CD4-positive, alpha-beta memory T cell (primary cell): ENCODE measurements at regions not wholly inside any gene's neighbourhood (a gene's known extent, or its start where the extent isn't known, plus 50 kb on each side); places are given as distances from the start of the nearest gene placed in this dataset.

Experiments used
- CTCF ChIA-PET: fragments of 350-600 bp; sonication (Branson Sonifier 250); formaldehyde crosslinking; loops from one replicate; lab custom pipeline; 2021; ENCODE audit warnings: inconsistent platforms; ENCODE audit not compliant: partially characterized antibody; lab: Charles Lee
- POLR2A ChIA-PET: fragments of 350-600 bp; sonication (Branson Sonifier 250); formaldehyde crosslinking; loops from one replicate; lab custom pipeline; 2021; ENCODE audit not compliant: partially characterized antibody; lab: Charles Lee
- DNase-seq, 5 donors: peaks; one replicate each; pipeline versions ENCODE4 v3.0.0 to v3.0.0-alpha.2; 2020 to 2022; ENCODE audit warnings: mixed read lengths in 1 of 5
- H3K27ac ChIP-seq: one replicate; pipeline ENCODE4 v1.7.0; 2013; ENCODE audit warnings: low read depth, low read length
- H3K27me3 ChIP-seq: 2 replicates; pipeline ENCODE4 v1.7.0; 2013; ENCODE audit warnings: mild to moderate bottlenecking, low read length, moderate library complexity; ENCODE audit not compliant: insufficient read depth
- H3K36me3 ChIP-seq: 2 replicates; pipeline ENCODE4 v1.7.0; 2013; ENCODE audit warnings: mild to moderate bottlenecking, low read length, moderate library complexity; ENCODE audit not compliant: insufficient read depth
- H3K4me1 ChIP-seq: 2 replicates; pipeline ENCODE4 v1.7.0; 2013; ENCODE audit warnings: mild to moderate bottlenecking, low read length, moderate library complexity; ENCODE audit not compliant: insufficient read depth
- H3K4me3 ChIP-seq, 2 donors: one replicate each; pipeline ENCODE4 v1.7.0; 2013; ENCODE audit warnings: low read length in 2 of 2, mild to moderate bottlenecking in 1 of 2
- H3K9me3 ChIP-seq, 2 donors: one replicate each; pipeline ENCODE4 v1.7.0; 2013; ENCODE audit warnings: low read length in 2 of 2, control low read depth in 1 of 2; ENCODE audit not compliant: control insufficient read depth in 1 of 2
- H3K27ac Mint-ChIP-seq, 7 donors: one replicate each; pipeline ENCODE4 v1.8.0; 2020 to 2021; ENCODE audit warnings: mixed read lengths in 7 of 7, mild to moderate bottlenecking in 6 of 7, inconsistent platforms in 3 of 7, moderate library complexity in 3 of 7
- H3K27me3 Mint-ChIP-seq, 2 donors: one replicate each; pipeline ENCODE4 v1.8.0; 2020 to 2021; ENCODE audit warnings: mixed read lengths in 2 of 2
- H3K36me3 Mint-ChIP-seq, 2 donors: one replicate each; pipeline ENCODE4 v1.8.0; 2020 to 2021; ENCODE audit warnings: mixed read lengths in 2 of 2, inconsistent platforms in 1 of 2, mild to moderate bottlenecking in 1 of 2
- H3K4me1 Mint-ChIP-seq, 4 donors: one replicate each; pipeline ENCODE4 v1.8.0; 2020 to 2021; ENCODE audit warnings: mixed read lengths in 4 of 4, mild to moderate bottlenecking in 1 of 4
- H3K4me3 Mint-ChIP-seq, 8 donors: one replicate each; pipeline ENCODE4 v1.8.0; 2020 to 2021; ENCODE audit warnings: mixed read lengths in 8 of 8, mild to moderate bottlenecking in 7 of 8, moderate library complexity in 6 of 8, inconsistent platforms in 3 of 8
- H3K9me3 Mint-ChIP-seq, 8 donors: one replicate each; pipeline ENCODE4 v1.8.0; 2020 to 2021; ENCODE audit warnings: mixed read lengths in 8 of 8, mild to moderate bottlenecking in 5 of 8, inconsistent platforms in 3 of 8, moderate library complexity in 1 of 8
- intact Hi-C: fragments of 100-400 bp; cut with micrococcal nuclease; formaldehyde crosslinking; loops from one replicate; pipeline ENCODE4 v1.15.1; 2023

DNA sequence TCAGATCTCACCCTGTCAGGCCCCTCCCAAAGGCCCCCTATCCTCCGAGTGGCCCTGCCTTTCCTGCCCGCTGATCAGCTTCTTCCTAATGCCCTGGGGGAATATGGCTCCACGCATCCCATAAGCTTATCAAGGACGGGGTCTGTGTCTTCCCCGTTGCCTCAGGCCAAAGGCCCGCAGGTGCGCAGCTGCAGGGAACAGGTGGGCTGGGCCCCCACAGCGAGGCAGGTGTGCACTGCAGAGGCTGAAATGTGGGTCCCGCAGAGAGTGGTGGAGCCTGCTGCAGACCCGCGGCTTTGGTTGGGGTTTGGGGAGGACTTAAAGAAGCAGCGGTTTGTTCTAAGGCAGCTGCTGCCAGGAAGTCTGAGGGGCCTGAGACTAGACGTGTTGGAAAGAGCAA, 220.8 kb upstream of the TCERG1L start:
- no peak overlapping the region for H3K27ac ChIP-seq
- POLR2A ChIA-PET = no interaction called here
- Mint-ChIP-seq H3K4me1 (no peaks in the 10 kb centered on the region), H3K27me3 (no peaks in the 10 kb centered on the region), H3K36me3 (no peaks in the 10 kb centered on the region), H3K27ac (no peak overlapping the region), H3K4me3 (peak overlapping the region in 1 of 8 donors; percentile 37), H3K9me3 (peaks cover 0 to 2% (median 0%) of the 10 kb centered on the region in 8 donors)
- intact Hi-C loops = no loop called here
- H3K36me3 ChIP-seq = no peaks in the 10 kb centered on the region
- no peak overlapping the region for H3K4me3 ChIP-seq
- no peaks in the 10 kb centered on the region for H3K27me3 ChIP-seq
- DNase-seq = peak in 1 of 5 donors; percentile 35
- CTCF ChIA-PET = no interaction called here
- H3K4me1 ChIP-seq = no peaks in the 10 kb centered on the region
- H3K9me3 ChIP-seq = no peaks in the 10 kb centered on the region

GRCh38 chr10:131532745-131533341, 221.3 kb upstream of the TCERG1L start:
- ChIA-PET POLR2A (no interaction called here), CTCF (no interaction called here)
- Histone ChIP-seq H3K9me3 (no peaks in the 10 kb centered on the region), H3K27ac (no peak overlapping the region), H3K36me3 (no peaks in the 10 kb centered on the region), H3K4me1 (no peaks in the 10 kb centered on the region), H3K4me3 (no peak overlapping the region), H3K27me3 (no peaks in the 10 kb centered on the region)
- Mint-ChIP-seq H3K36me3 (no peaks in the 10 kb centered on the region), H3K4me3 (no peak overlapping the region), H3K27ac (no peak overlapping the region), H3K4me1 (no peaks in the 10 kb centered on the region), H3K9me3 (peaks cover 0 to 2% (median 0%) of the 10 kb centered on the region in 8 donors), H3K27me3 (no peaks in the 10 kb centered on the region)
- DNase-seq = no peak
- intact Hi-C loops = no loop called here

DNA sequence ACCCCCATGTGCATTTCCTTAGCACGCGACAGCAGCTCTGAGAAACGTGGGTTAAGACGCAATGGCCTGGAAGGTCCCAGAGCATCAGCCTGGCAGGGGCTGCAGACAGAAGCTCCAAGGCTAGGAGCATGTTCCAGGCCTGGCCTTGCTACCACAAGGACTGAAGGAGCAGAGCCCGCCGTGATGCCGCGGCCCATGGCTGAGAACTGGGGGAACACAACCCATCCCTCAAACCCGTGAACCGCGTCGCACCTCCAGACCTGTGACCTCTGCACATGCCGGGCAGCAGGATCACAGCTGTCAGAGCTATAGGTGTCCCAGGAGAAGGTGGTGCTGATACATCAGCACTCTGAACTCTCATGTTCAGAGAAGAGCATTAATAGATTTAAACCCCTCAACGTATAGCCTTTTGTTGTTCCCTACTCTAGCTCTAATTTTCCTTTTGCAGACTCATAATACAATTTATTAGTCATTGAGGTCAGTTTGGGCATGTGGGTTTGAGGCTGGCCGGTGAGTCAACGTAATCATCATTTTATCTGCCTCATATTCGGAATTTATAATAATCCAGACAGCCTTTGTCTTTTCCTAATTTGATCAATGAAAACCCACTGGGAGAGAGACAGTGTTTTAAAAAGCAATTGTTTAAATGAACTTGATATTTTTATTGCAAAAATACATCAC, 222.5 kb upstream of the TCERG1L start:
- intact Hi-C loops = no loop called here
- no peak overlapping the region for H3K27ac ChIP-seq
- ChIA-PET POLR2A (no interaction called here), CTCF (no interaction called here)
- no peaks in the 10 kb centered on the region for H3K36me3 ChIP-seq
- H3K27ac Mint-ChIP-seq = no peak overlapping the region
- H3K27me3 ChIP-seq = no peaks in the 10 kb centered on the region
- no peak overlapping the region for H3K4me3 Mint-ChIP-seq
- peaks cover 0 to 1% (median 0%) of the 10 kb centered on the region in 8 donors for H3K9me3 Mint-ChIP-seq
- no peaks in the 10 kb centered on the region for H3K4me1 Mint-ChIP-seq
- H3K4me1 ChIP-seq = no peaks in the 10 kb centered on the region
- no peaks in the 10 kb centered on the region for H3K9me3 ChIP-seq
- no peak overlapping the region for H3K4me3 ChIP-seq
- DNase-seq = no peak
- no peaks in the 10 kb centered on the region for H3K27me3 Mint-ChIP-seq
- no peaks in the 10 kb centered on the region for H3K36me3 Mint-ChIP-seq

DNA sequence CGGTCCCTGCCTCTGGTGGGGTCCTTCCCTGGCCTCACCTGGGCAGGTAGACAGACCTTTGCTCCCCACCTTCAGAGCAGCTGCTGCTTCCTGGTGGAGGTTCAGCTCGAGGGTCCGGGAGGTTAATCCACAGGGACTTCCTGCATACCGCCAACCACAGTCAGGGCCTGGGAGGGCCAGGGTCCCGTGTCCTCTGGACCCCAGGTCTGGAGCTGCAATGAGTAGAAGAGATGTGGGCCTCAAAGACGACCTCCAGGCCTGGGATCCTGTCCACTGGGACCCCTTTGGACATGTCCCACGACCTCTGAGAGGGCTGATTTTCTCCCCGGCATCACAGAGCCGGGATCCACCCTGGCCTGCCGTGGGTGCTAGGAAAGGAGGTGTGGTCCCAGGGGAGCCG, 223.3 kb upstream of the TCERG1L start:
- H3K36me3 ChIP-seq = no peaks in the 10 kb centered on the region
- H3K4me3 ChIP-seq = no peak overlapping the region
- H3K27ac ChIP-seq = no peak overlapping the region
- POLR2A ChIA-PET = no interaction called here
- intact Hi-C loops = no loop called here
- CTCF ChIA-PET = no interaction called here
- Mint-ChIP-seq H3K27me3 (no peaks in the 10 kb centered on the region), H3K36me3 (no peaks in the 10 kb centered on the region), H3K9me3 (peaks cover 0 to 2% (median 0%) of the 10 kb centered on the region in 8 donors), H3K4me3 (no peak overlapping the region), H3K27ac (no peak overlapping the region), H3K4me1 (no peaks in the 10 kb centered on the region)
- no peaks in the 10 kb centered on the region for H3K4me1 ChIP-seq
- no peaks in the 10 kb centered on the region for H3K27me3 ChIP-seq
- H3K9me3 ChIP-seq = no peaks in the 10 kb centered on the region
- no peak for DNase-seq

- Histone ChIP-seq H3K27me3 (no peaks in the 10 kb centered on the region), H3K9me3 (no peaks in the 10 kb centered on the region), H3K4me3 (no peak overlapping the region), H3K4me1 (no peaks in the 10 kb centered on the region), H3K36me3 (no peaks in the 10 kb centered on the region), H3K27ac (no peak overlapping the region)
- ChIA-PET CTCF (no interaction called here), POLR2A (no interaction called here)
- no peak overlapping the region for H3K4me3 Mint-ChIP-seq
- H3K4me1 Mint-ChIP-seq = no peaks in the 10 kb centered on the region
- H3K27me3 Mint-ChIP-seq = peaks cover 0 to 1% of the 10 kb centered on the region in 2 donors
- H3K9me3 Mint-ChIP-seq = peaks cover 0 to 4% (median 0%) of the 10 kb centered on the region in 8 donors
- no peak for DNase-seq
- H3K36me3 Mint-ChIP-seq = no peaks in the 10 kb centered on the region
- no peak overlapping the region for H3K27ac Mint-ChIP-seq
- intact Hi-C loops = no loop called here
Observed at GRCh38 chr10:131536676-131537075, 225.2 kb upstream of the TCERG1L start.

DNA sequence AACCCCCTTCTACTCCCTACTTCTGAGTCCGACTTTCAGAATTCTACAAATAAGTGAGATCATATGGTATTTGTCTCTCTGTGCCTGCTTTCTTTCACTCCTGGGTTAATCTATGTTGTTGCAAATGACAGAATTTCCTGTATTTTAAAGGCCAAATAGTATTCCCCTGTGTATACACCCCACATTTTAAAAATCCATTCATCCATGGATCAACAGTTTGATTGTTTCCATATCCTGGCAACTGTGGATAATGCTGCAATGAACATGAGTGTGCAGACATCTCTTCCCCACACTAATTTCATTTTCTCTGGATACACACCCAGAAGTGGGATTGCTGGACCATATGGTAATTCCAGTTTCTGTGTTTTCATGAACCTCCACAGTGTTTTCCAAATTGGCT, 225.8 kb upstream of the TCERG1L start:
- CTCF ChIA-PET = no interaction called here

GRCh38 chr10:131544495-131544894, 233.0 kb upstream of the TCERG1L start:
- no peak overlapping the region for H3K4me3 Mint-ChIP-seq
- ChIA-PET POLR2A (no interaction called here), CTCF (no interaction called here)
- H3K4me3 ChIP-seq = no peak overlapping the region
- intact Hi-C loops = no loop called here
- DNase-seq = no peak
- H3K27me3 ChIP-seq = no peaks in the 10 kb centered on the region
- H3K9me3 ChIP-seq = no peaks in the 10 kb centered on the region
- H3K4me1 Mint-ChIP-seq = no peaks in the 10 kb centered on the region
- H3K27me3 Mint-ChIP-seq = peaks cover 0 to 1% of the 10 kb centered on the region in 2 donors
- H3K4me1 ChIP-seq = no peaks in the 10 kb centered on the region
- H3K27ac ChIP-seq = no peak overlapping the region
- H3K27ac Mint-ChIP-seq = no peak overlapping the region
- no peaks in the 10 kb centered on the region for H3K36me3 ChIP-seq
- H3K9me3 Mint-ChIP-seq = peaks cover 0 to 7% (median 0%) of the 10 kb centered on the region in 8 donors
- H3K36me3 Mint-ChIP-seq = no peaks in the 10 kb centered on the region

More for the DNA sequence above, 225.8 kb upstream of the TCERG1L start:
- intact Hi-C loops = no loop called here
- Mint-ChIP-seq H3K27me3 (peaks cover 0 to 1% of the 10 kb centered on the region in 2 donors), H3K27ac (no peak overlapping the region), H3K4me1 (no peaks in the 10 kb centered on the region), H3K4me3 (no peak overlapping the region), H3K36me3 (no peaks in the 10 kb centered on the region), H3K9me3 (peaks cover 0 to 4% (median 0%) of the 10 kb centered on the region in 8 donors)
- H3K27me3 ChIP-seq = no peaks in the 10 kb centered on the region
- DNase-seq = no peak
- H3K4me1 ChIP-seq = no peaks in the 10 kb centered on the region
- no peaks in the 10 kb centered on the region for H3K9me3 ChIP-seq
- POLR2A ChIA-PET = no interaction called here
- H3K36me3 ChIP-seq = no peaks in the 10 kb centered on the region
- H3K27ac ChIP-seq = no peak overlapping the region
- no peak overlapping the region for H3K4me3 ChIP-seq
